SIG-M5 treated with dmso at 0.1 percent for 504 hours (cell line): ENCODE measurements at regions not wholly inside any gene's neighbourhood (a gene's known extent, or its start where the extent isn't known, plus 50 kb on each side); places are given as distances from the start of the nearest gene placed in this dataset.
"Not testable (repeated sequence)": the region's sequence is repeated elsewhere in the genome, so short reads cannot be mapped to it uniquely, and the experiment has no call there.

ENCODE experiments used
- DNase-seq: peaks from one replicate; lab custom pipeline; 2025; ENCODE audit not compliant: unreplicated experiment; lab: John Stamatoyannopoulos, UW

GRCh38 chr18:40120796-40121391 is 1834.1 kb upstream of the PIK3C3 start:
- no peak for DNase-seq

- DNase-seq: no peak
These were observed 1834.7 kb upstream of the PIK3C3 start for GRCh38 chr18:40120356-40120755.

- not testable (repeated sequence) for DNase-seq
These were observed 1835.5 kb upstream of the PIK3C3 start for GRCh38 chr18:40119581-40119980.

- no peak for DNase-seq
These were observed 1844.6 kb upstream of the PIK3C3 start for GRCh38 chr18:40110455-40110854.

GRCh38 chr18:40109252-40110049 is 1845.6 kb upstream of the PIK3C3 start:
- DNase-seq: no peak

GRCh38 chr18:40108596-40108995 is 1846.4 kb upstream of the PIK3C3 start:
- DNase-seq: no peak

- no peak for DNase-seq
These were observed 1852.1 kb upstream of the PIK3C3 start for GRCh38 chr18:40102903-40103302.

GRCh38 chr18:40099641-40100040 is 1855.4 kb upstream of the PIK3C3 start:
- no peak for DNase-seq

GRCh38 chr18:40096675-40097074 is 1858.4 kb upstream of the PIK3C3 start:
- DNase-seq: no peak

GRCh38 chr18:40094441-40094840 is 1860.6 kb upstream of the PIK3C3 start:
- no peak for DNase-seq

- DNase-seq: no peak
These were observed 1866.9 kb upstream of the PIK3C3 start for GRCh38 chr18:40088130-40088529.

GRCh38 chr18:40079786-40080185 is 1875.2 kb upstream of the PIK3C3 start:
- DNase-seq: no peak

GRCh38 chr18:40075616-40076015 is 1879.4 kb upstream of the PIK3C3 start:
- DNase-seq: no peak

GRCh38 chr18:40072761-40073160 is 1882.3 kb upstream of the PIK3C3 start:
- no peak for DNase-seq

- no peak for DNase-seq
These were observed 1888.7 kb upstream of the PIK3C3 start for GRCh38 chr18:40066368-40066767.

- no peak for DNase-seq
These were observed 1891.5 kb upstream of the PIK3C3 start for GRCh38 chr18:40063488-40063887.

GRCh38 chr18:40061086-40061485 is 1893.9 kb upstream of the PIK3C3 start:
- DNase-seq: no peak

- no peak for DNase-seq
These were observed 1894.5 kb upstream of the PIK3C3 start for GRCh38 chr18:40060562-40060961.

- no peak for DNase-seq
These were observed 1896.0 kb upstream of the PIK3C3 start for GRCh38 chr18:40058811-40059570.

- no peak for DNase-seq
These were observed 1898.8 kb upstream of the PIK3C3 start for GRCh38 chr18:40056079-40056692.

- DNase-seq: no peak
These were observed 1899.8 kb upstream of the PIK3C3 start for GRCh38 chr18:40055262-40055661.

GRCh38 chr18:40049716-40050115 is 1905.3 kb upstream of the PIK3C3 start:
- no peak for DNase-seq
